Lung microvascular endothelial cell (primary cell): ENCODE measurements at regions not wholly inside any gene's neighbourhood (a gene's known extent, or its start where the extent isn't known, plus 50 kb on each side); places are given as distances from the start of the nearest gene placed in this dataset.

Experiments used
- DNase-seq, 2 donors: peaks; one replicate each; pipeline versions ENCODE4 v3.0.0 to v3.0.0-alpha.2; 2010; ENCODE audit warnings: low read depth in 2 of 2

GRCh38 chr6:19320111-19320581 is 517.0 kb upstream of the ID4 start:
- DNase-seq: no peak

GRCh38 chr6:19322691-19323485 is 514.3 kb upstream of the ID4 start:
- DNase-seq: no peak

- no peak for DNase-seq
Measured at GRCh38 chr6:19324376-19324775, 512.8 kb upstream of the ID4 start.

GRCh38 chr6:19325335-19325789 is 511.8 kb upstream of the ID4 start:
- no peak for DNase-seq

GRCh38 chr6:19327241-19327640 is 509.9 kb upstream of the ID4 start:
- DNase-seq: no peak

- DNase-seq: no peak
Measured at GRCh38 chr6:19327661-19328060, 509.5 kb upstream of the ID4 start.

GRCh38 chr6:19329078-19329477 is 508.1 kb upstream of the ID4 start:
- no peak for DNase-seq

- DNase-seq: no peak
Measured at GRCh38 chr6:19331089-19331488, 506.1 kb upstream of the ID4 start.

GRCh38 chr6:19332806-19333460 is 504.2 kb upstream of the ID4 start:
- no peak for DNase-seq

GRCh38 chr6:19333936-19334335 is 503.2 kb upstream of the ID4 start:
- peak in 1 of 2 donors; percentile 24 for DNase-seq

- DNase-seq: no peak
Measured at GRCh38 chr6:19336579-19336978, 500.6 kb upstream of the ID4 start.

- no peak for DNase-seq
Measured at GRCh38 chr6:19337101-19337500, 500.1 kb upstream of the ID4 start.

GRCh38 chr6:19342616-19343015 is 494.6 kb upstream of the ID4 start:
- DNase-seq: no peak

- no peak for DNase-seq
Measured at GRCh38 chr6:19349429-19349828, 487.7 kb upstream of the ID4 start.

- no peak for DNase-seq
Measured at GRCh38 chr6:19354181-19354580, 483.0 kb upstream of the ID4 start.

- DNase-seq: no peak
Measured at GRCh38 chr6:19356692-19357091, 480.5 kb upstream of the ID4 start.

GRCh38 chr6:19362396-19362795 is 474.8 kb upstream of the ID4 start:
- DNase-seq: no peak

GRCh38 chr6:19368511-19368910 is 468.7 kb upstream of the ID4 start:
- no peak for DNase-seq

- DNase-seq: no peak
Measured at GRCh38 chr6:19369785-19370184, 467.4 kb upstream of the ID4 start.

GRCh38 chr6:19370831-19371230 is 466.3 kb upstream of the ID4 start:
- DNase-seq: no peak

GRCh38 chr6:19375613-19376012 is 461.6 kb upstream of the ID4 start:
- no peak for DNase-seq

- no peak for DNase-seq
Measured at GRCh38 chr6:19377722-19378121, 459.4 kb upstream of the ID4 start.

- DNase-seq: peak in 1 of 2 donors; percentile 0
Measured at GRCh38 chr6:19380293-19380692, 456.9 kb upstream of the ID4 start.
